ENCODE measurements at regions not wholly inside any gene's neighbourhood (a gene's known extent, or its start where the extent isn't known, plus 50 kb on each side); places are given as distances from the start of the nearest gene placed in this dataset.

- no peaks in the 10 kb centered on the region for H3K27me3 ChIP-seq (ENCODE audit: control insufficient read depth, insufficient read depth, low read length)
- no peak overlapping the region for H3K27ac ChIP-seq (ENCODE audit: low read depth in 2 of 2, low read length in 2 of 2)
- H3K9me3 ChIP-seq (ENCODE audit: control insufficient read depth in 2 of 3, insufficient read depth in 1 of 3, low read length in 3 of 3), result no peaks in the 10 kb centered on the region
- DNase-seq (no peak), FAIRE-seq (no peak)
- H3K4me1 ChIP-seq (ENCODE audit: control insufficient read depth in 2 of 3, insufficient read depth in 2 of 3, low read depth in 1 of 3, low read length in 3 of 3), result no peaks in the 10 kb centered on the region
- H3K36me3 ChIP-seq (ENCODE audit: control insufficient read depth in 2 of 3, insufficient read depth in 3 of 3, low read length in 3 of 3), result no peaks in the 10 kb centered on the region
- H3K4me3 ChIP-seq (ENCODE audit: low read length in 3 of 3), result no peak overlapping the region
- no peak for TF ChIP-seq CTCF (IDR thresholded peaks at IDR 0.05; ENCODE audit: borderline replicate concordance, extremely low read depth, insufficient read depth)
- intact Hi-C loops (cut with DNase I), result no loop called here
- no peak overlapping the region for H3K9ac ChIP-seq (ENCODE audit: low read length in 3 of 3)
These were observed 470.1 kb upstream of the B3GAT1 start for GRCh38 chr11:134882141-134882540.

- TF ChIP-seq CTCF (IDR thresholded peaks at IDR 0.05; ENCODE audit: borderline replicate concordance, extremely low read depth, insufficient read depth), result no peak
- Histone ChIP-seq H3K27ac (ENCODE audit: low read depth in 2 of 2, low read length in 2 of 2) (no peak overlapping the region), H3K9ac (ENCODE audit: low read length in 3 of 3) (no peak overlapping the region), H3K27me3 (ENCODE audit: control insufficient read depth, insufficient read depth, low read length) (no peaks in the 10 kb centered on the region), H3K9me3 (ENCODE audit: control insufficient read depth in 2 of 3, insufficient read depth in 1 of 3, low read length in 3 of 3) (no peaks in the 10 kb centered on the region), H3K4me3 (ENCODE audit: low read length in 3 of 3) (no peak overlapping the region), H3K36me3 (ENCODE audit: control insufficient read depth in 2 of 3, insufficient read depth in 3 of 3, low read length in 3 of 3) (no peaks in the 10 kb centered on the region), H3K4me1 (ENCODE audit: control insufficient read depth in 2 of 3, insufficient read depth in 2 of 3, low read depth in 1 of 3, low read length in 3 of 3) (no peaks in the 10 kb centered on the region)
- DNase-seq (no peak), FAIRE-seq (no peak)
- intact Hi-C loops (cut with DNase I), result no loop called here
These were observed 468.7 kb upstream of the B3GAT1 start for GRCh38 chr11:134880788-134881187.

- Histone ChIP-seq H3K27ac (ENCODE audit: low read depth in 2 of 2, low read length in 2 of 2) (no peak overlapping the region), H3K9me3 (ENCODE audit: control insufficient read depth in 2 of 3, insufficient read depth in 1 of 3, low read length in 3 of 3) (no peaks in the 10 kb centered on the region), H3K4me3 (ENCODE audit: low read length in 3 of 3) (no peak overlapping the region), H3K36me3 (ENCODE audit: control insufficient read depth in 2 of 3, insufficient read depth in 3 of 3, low read length in 3 of 3) (no peaks in the 10 kb centered on the region), H3K27me3 (ENCODE audit: control insufficient read depth, insufficient read depth, low read length) (no peaks in the 10 kb centered on the region), H3K9ac (ENCODE audit: low read length in 3 of 3) (no peak overlapping the region), H3K4me1 (ENCODE audit: control insufficient read depth in 2 of 3, insufficient read depth in 2 of 3, low read depth in 1 of 3, low read length in 3 of 3) (no peaks in the 10 kb centered on the region)
- DNase-seq (no peak), FAIRE-seq (no peak)
- no peak for TF ChIP-seq CTCF (IDR thresholded peaks at IDR 0.05; ENCODE audit: borderline replicate concordance, extremely low read depth, insufficient read depth)
- intact Hi-C loops (cut with DNase I), result no loop called here
These were observed 467.9 kb upstream of the B3GAT1 start for GRCh38 chr11:134879931-134880330.

GRCh38 chr11:134879341-134879740, 467.3 kb upstream of the B3GAT1 start:
- no peak overlapping the region for H3K4me3 ChIP-seq (ENCODE audit: low read length in 3 of 3)
- DNase-seq (no peak), FAIRE-seq (no peak)
- TF ChIP-seq CTCF (IDR thresholded peaks at IDR 0.05; ENCODE audit: borderline replicate concordance, extremely low read depth, insufficient read depth), result no peak
- no peaks in the 10 kb centered on the region for H3K9me3 ChIP-seq (ENCODE audit: control insufficient read depth in 2 of 3, insufficient read depth in 1 of 3, low read length in 3 of 3)
- H3K36me3 ChIP-seq (ENCODE audit: control insufficient read depth in 2 of 3, insufficient read depth in 3 of 3, low read length in 3 of 3), result no peaks in the 10 kb centered on the region
- H3K27me3 ChIP-seq (ENCODE audit: control insufficient read depth, insufficient read depth, low read length), result no peaks in the 10 kb centered on the region
- intact Hi-C loops (cut with DNase I), result no loop called here
- H3K9ac ChIP-seq (ENCODE audit: low read length in 3 of 3), result no peak overlapping the region
- no peak overlapping the region for H3K27ac ChIP-seq (ENCODE audit: low read depth in 2 of 2, low read length in 2 of 2)
- H3K4me1 ChIP-seq (ENCODE audit: control insufficient read depth in 2 of 3, insufficient read depth in 2 of 3, low read depth in 1 of 3, low read length in 3 of 3), result no peaks in the 10 kb centered on the region
